SK-N-SH (cell line): ENCODE measurements at regions not wholly inside any gene's neighbourhood (a gene's known extent, or its start where the extent isn't known, plus 50 kb on each side); places are given as distances from the start of the nearest gene placed in this dataset.

Experiments used
- CTCF ChIA-PET: fragments of 300-600, 350-600 bp; formaldehyde crosslinking; extraction: SDS; loops from one replicate; lab custom pipeline; 2021; lab: Yijun Ruan, JAX
- POLR2A ChIA-PET: fragments of 350-600 bp; sonication (Branson Sonifier 250); formaldehyde crosslinking; extraction: SDS; loops from one replicate; lab custom pipeline; 2020; ENCODE audit warnings: antibody characterized with exemption, inconsistent platforms; lab: Yijun Ruan, JAX
- DNase-seq: peaks from one replicate; pipeline ENCODE4 v3.0.0; 2012
- H2AFZ ChIP-seq: fragments of 200-600 bp; sonication (generic); 2 replicates; pipeline ENCODE4 v1.8.1; 2016; ENCODE audit warnings: antibody characterized with exemption, mild to moderate bottlenecking, low read depth
- H3F3A ChIP-seq: fragments of 200-600 bp; sonication (generic); replicated peaks from 2 replicates; pipeline ENCODE3; 2016; ENCODE audit warnings: antibody characterized with exemption, mild to moderate bottlenecking; ENCODE audit not compliant: insufficient read depth
- H3K27ac ChIP-seq, 2 experiments: fragments of 200-500 bp in 1 of 2; fragments of 200-600 bp in 1 of 2; sonication (Bioruptor generic) in 1 of 2; sonication (generic), shearing (Covaris generic) in 1 of 2; 2 replicates each; pipeline versions ENCODE4 v1.5.1 to v1.6.1; 2014 to 2016; ENCODE audit warnings: low read depth in 2 of 2, inconsistent platforms in 1 of 2, low read length in 1 of 2, mild to moderate bottlenecking in 1 of 2, mixed read lengths in 1 of 2
- H3K27me3 ChIP-seq: fragments of 200-600 bp; sonication (generic), shearing (Covaris generic); 2 replicates; pipeline ENCODE4 v1.6.1; 2016; ENCODE audit warnings: mixed run types; ENCODE audit not compliant: insufficient read depth
- H3K36me3 ChIP-seq, 2 experiments: fragments of 200-500 bp in 1 of 2; fragments of 200-600 bp in 1 of 2; sonication (Bioruptor generic) in 1 of 2; sonication (generic) in 1 of 2; replicated peaks in 1 of 2; 2 replicates each; pipeline versions ENCODE3 to v1.5.1; 2014 to 2016; ENCODE audit warnings: low read length in 1 of 2, mild to moderate bottlenecking in 1 of 2; ENCODE audit not compliant: insufficient read depth in 2 of 2, control insufficient read depth in 1 of 2
- H3K4me1 ChIP-seq, 2 experiments: fragments of 200-500 bp in 1 of 2; fragments of 200-600 bp in 1 of 2; sonication (Bioruptor generic) in 1 of 2; sonication (generic), shearing (Covaris generic) in 1 of 2; 2 replicates each; pipeline versions ENCODE4 v1.5.1 to v1.6.1; 2014 to 2016; ENCODE audit warnings: low read depth in 1 of 2, low read length in 1 of 2, mixed run types in 1 of 2; ENCODE audit not compliant: insufficient read depth in 2 of 2, control insufficient read depth in 1 of 2
- H3K4me2 ChIP-seq: fragments of 200-600 bp; sonication (generic), shearing (Covaris generic); 2 replicates; pipeline ENCODE4 v1.6.1; 2017; ENCODE audit warnings: mixed run types
- H3K4me3 ChIP-seq, 2 experiments: fragments of 200-500 bp in 1 of 2; fragments of 200-600 bp in 1 of 2; sonication (Bioruptor generic) in 1 of 2; sonication (generic), shearing (Covaris generic) in 1 of 2; 2 replicates each; pipeline versions ENCODE4 v1.5.1 to v1.8.1; 2014 to 2016; ENCODE audit warnings: low read depth in 2 of 2, inconsistent platforms in 1 of 2, low read length in 1 of 2, mild to moderate bottlenecking in 1 of 2, mixed read lengths in 1 of 2, moderate library complexity in 1 of 2
- H3K79me2 ChIP-seq: fragments of 200-600 bp; sonication (generic); 2 replicates; pipeline ENCODE4 v1.8.1; 2017; ENCODE audit warnings: mild to moderate bottlenecking; ENCODE audit not compliant: insufficient read depth
- H3K9ac ChIP-seq: fragments of 200-600 bp; sonication (generic); 2 replicates; pipeline ENCODE4 v1.6.1; 2017; ENCODE audit warnings: mixed run types
- H3K9me2 ChIP-seq: fragments of 200-600 bp; sonication (generic); 2 replicates; pipeline ENCODE4 v1.6.1; 2017; ENCODE audit warnings: mixed run types
- H3K9me3 ChIP-seq: fragments of 200-600 bp; sonication (generic); 2 replicates; pipeline ENCODE4 v1.6.1; 2017; ENCODE audit warnings: mixed run types, mild to moderate bottlenecking, moderate library complexity
- H4K20me1 ChIP-seq: fragments of 200-600 bp; sonication (generic); 2 replicates; pipeline ENCODE4 v1.6.1; 2017; ENCODE audit warnings: mild to moderate bottlenecking, mixed run types; ENCODE audit not compliant: insufficient read depth
- EZH2phosphoT487 ChIP-seq: fragments of 200-600 bp; sonication (generic); IDR thresholded peaks from 2 replicates; pipeline ENCODE4 v1.6.1; 2017; ENCODE audit warnings: low read depth, mixed run types, mild to moderate bottlenecking, antibody characterized with exemption, moderate library complexity, borderline replicate concordance
- FOXJ3 ChIP-seq: sonication (generic); formaldehyde crosslinking; IDR thresholded peaks from 2 replicates; pipeline ENCODE4 v1.5.1; 2020; ENCODE audit warnings: mild to moderate bottlenecking, missing genetic modification reagents
- FOXM1 ChIP-seq: IDR thresholded peaks from 2 replicates; pipeline ENCODE4 v1.4.0; 2012; ENCODE audit warnings: low read depth, mild to moderate bottlenecking
- GABPA ChIP-seq: IDR thresholded peaks from 2 replicates; pipeline ENCODE4 v1.4.0; 2012; ENCODE audit warnings: low read depth, mild to moderate bottlenecking
- JUND ChIP-seq: IDR thresholded peaks from 2 replicates; pipeline ENCODE4 v1.4.0; 2012
- RAD21 ChIP-seq: IDR thresholded peaks from 2 replicates; pipeline ENCODE4 v1.6.1; 2012; ENCODE audit warnings: mild to moderate bottlenecking, low read length
- REST ChIP-seq: IDR thresholded peaks from 2 replicates; pipeline ENCODE4 v1.6.1; 2012; ENCODE audit warnings: mild to moderate bottlenecking, low read depth, low read length, moderate library complexity
- RFX5 ChIP-seq: IDR thresholded peaks from 2 replicates; pipeline ENCODE4 v1.6.1; 2012; ENCODE audit warnings: mild to moderate bottlenecking, improper control_type of control experiment, low read length
- RXRA ChIP-seq: IDR thresholded peaks from 2 replicates; pipeline ENCODE4 v1.4.0; 2012; ENCODE audit warnings: low read depth, mild to moderate bottlenecking, borderline replicate concordance
- SIN3A ChIP-seq: IDR thresholded peaks from 2 replicates; pipeline ENCODE4 v1.6.1; 2012; ENCODE audit warnings: low read depth, mild to moderate bottlenecking, low read length, moderate library complexity, borderline replicate concordance
- SMC3 ChIP-seq: IDR thresholded peaks from 2 replicates; pipeline ENCODE4 v1.6.1; 2012; ENCODE audit warnings: low read depth, low read length, improper control_type of control experiment
- TAF1 ChIP-seq: IDR thresholded peaks from 2 replicates; pipeline ENCODE4 v1.6.1; 2012; ENCODE audit warnings: low read depth, mild to moderate bottlenecking, low read length, moderate library complexity, borderline replicate concordance
- TCF12 ChIP-seq: IDR thresholded peaks from 2 replicates; pipeline ENCODE4 v1.4.0; 2012
- USF1 ChIP-seq: IDR thresholded peaks from 2 replicates; pipeline ENCODE4 v1.4.0; 2012; ENCODE audit warnings: low read depth, borderline replicate concordance
- ZBTB33 ChIP-seq: IDR thresholded peaks from 2 replicates; pipeline ENCODE4 v1.4.0; 2012; ENCODE audit warnings: low read depth, borderline replicate concordance
- WGBS: methylation state at CpG from one replicate; pipeline ENCODE4 v1.1.6; 2017; ENCODE audit warnings: low lambda C conversion rate; 5-methylcytosine and 5-hydroxymethylcytosine counted together
- TF ChIP-seq, protein P1 (sequence below): IDR thresholded peaks from 2 replicates; pipeline ENCODE4; 2012
- TF ChIP-seq, protein P2 (sequence below): fragments of 200-600 bp; sonication (generic); IDR thresholded peaks from 2 replicates; pipeline ENCODE4 v1.6.1; 2017; ENCODE audit warnings: antibody characterized with exemption, mild to moderate bottlenecking, moderate library complexity
- TF ChIP-seq, protein P3 (sequence below): fragments of 150-350 bp; IDR thresholded peaks from 2 replicates; pipeline ENCODE4 v1.6.1; 2017; ENCODE audit warnings: antibody characterized with exemption, low read length, low read depth, borderline replicate concordance

DNA sequence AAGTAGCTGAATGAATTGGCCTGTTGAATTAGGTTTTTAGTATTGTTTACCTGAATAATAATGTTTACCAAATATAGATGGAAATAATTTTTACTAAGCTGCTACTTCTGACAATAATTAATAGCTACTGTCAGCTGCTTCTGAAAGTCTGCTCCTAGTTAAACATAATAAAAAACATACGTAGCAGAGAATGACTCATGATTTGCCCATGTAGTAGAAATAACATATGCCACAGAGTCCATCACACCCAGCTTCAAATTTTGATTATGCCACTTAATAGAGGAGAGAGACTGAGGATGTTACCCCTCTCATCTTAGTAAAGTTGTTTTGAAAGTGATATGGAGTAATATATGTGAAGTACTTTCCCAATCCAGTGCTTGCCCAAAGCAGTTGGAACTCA is 57.6 kb upstream of the MDFIC start:
- Histone ChIP-seq H3K4me2 (no peak overlapping the region), H3K27ac (no peak overlapping the region), H3K9me3 (no peaks in the 10 kb centered on the region), H3K36me3 (no peaks in the 10 kb centered on the region), H3K9me2 (no peaks in the 10 kb centered on the region), H2AFZ (no peak overlapping the region), H3K4me3 (no peak overlapping the region)
- DNase-seq = no peak
- POLR2A ChIA-PET = no interaction called here
- WGBS = 2% methylated on average over 1 of the region's 1 CpG
- peak; percentile 79 for TF ChIP-seq TCF12
- peak; percentile 16; the same call in 1 of the 2 replicates for TF ChIP-seq JUND
- TF ChIP-seq RXRA = no peak
- TF ChIP-seq, protein P1, sequence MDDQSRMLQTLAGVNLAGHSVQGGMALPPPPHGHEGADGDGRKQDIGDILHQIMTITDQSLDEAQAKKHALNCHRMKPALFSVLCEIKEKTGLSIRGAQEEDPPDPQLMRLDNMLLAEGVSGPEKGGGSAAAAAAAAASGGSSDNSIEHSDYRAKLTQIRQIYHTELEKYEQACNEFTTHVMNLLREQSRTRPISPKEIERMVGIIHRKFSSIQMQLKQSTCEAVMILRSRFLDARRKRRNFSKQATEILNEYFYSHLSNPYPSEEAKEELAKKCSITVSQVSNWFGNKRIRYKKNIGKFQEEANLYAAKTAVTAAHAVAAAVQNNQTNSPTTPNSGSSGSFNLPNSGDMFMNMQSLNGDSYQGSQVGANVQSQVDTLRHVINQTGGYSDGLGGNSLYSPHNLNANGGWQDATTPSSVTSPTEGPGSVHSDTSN = no peak
- TF ChIP-seq, all 33 proteins: peak for 2
- Histone ChIP-seq H3K79me2 (no peaks in the 10 kb centered on the region), H3K4me1 (no peaks in the 10 kb centered on the region), H3K27me3 (no peaks in the 10 kb centered on the region), H3K9ac (no peak overlapping the region), H3F3A (no peaks in the 10 kb centered on the region), H4K20me1 (no peaks in the 10 kb centered on the region)
- CTCF ChIA-PET = interaction anchor here (1.0 kb wide), 1 partner anchor 10 kb away, joined by 3 read pairs; no protein-coding TSS in a partner anchor

DNA sequence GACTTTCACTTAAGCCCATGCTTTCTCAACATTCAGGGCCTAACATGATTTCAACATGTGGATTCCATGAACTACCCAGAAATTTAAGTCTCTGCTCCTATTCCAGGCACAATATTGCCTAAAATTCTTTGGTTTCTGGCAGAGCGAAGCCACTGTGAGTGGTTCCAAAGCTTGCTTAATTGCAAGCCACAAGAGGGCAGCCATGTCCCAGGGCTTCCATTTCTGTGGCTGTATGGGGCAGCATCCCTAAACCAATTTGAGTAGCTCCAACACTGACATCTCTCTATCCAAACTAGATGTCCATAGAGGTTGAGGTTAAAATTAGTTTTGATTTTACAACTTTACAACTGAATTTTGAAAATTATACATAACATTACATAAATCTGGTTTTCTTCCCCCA is 56.3 kb upstream of the MDFIC start:
- H4K20me1 ChIP-seq = no peaks in the 10 kb centered on the region
- no peak overlapping the region for H3K9ac ChIP-seq
- H3K79me2 ChIP-seq = no peaks in the 10 kb centered on the region
- WGBS = 18% methylated on average over 1 of the region's 1 CpG
- no peaks in the 10 kb centered on the region for H3K9me2 ChIP-seq
- no peaks in the 10 kb centered on the region for H3K36me3 ChIP-seq
- ChIA-PET POLR2A (no interaction called here), CTCF (interaction anchor here (0.9 to 1.0 kb wide), 2 partner anchors 17 to 1053 kb away, joined by 3 read pairs; no protein-coding TSS in a partner anchor)
- H3K9me3 ChIP-seq = no peaks in the 10 kb centered on the region
- H3K4me1 ChIP-seq = no peaks in the 10 kb centered on the region
- no peak overlapping the region for H3K27ac ChIP-seq
- no peak for TF ChIP-seq SIN3A
- no peak for TF ChIP-seq GABPA
- no peak for TF ChIP-seq ZBTB33
- TF ChIP-seq FOXJ3 (CRISPR knock-in tag) = no peak
- no peak for TF ChIP-seq REST
- TF ChIP-seq USF1 = no peak
- no peak for TF ChIP-seq RFX5
- TF ChIP-seq EZH2phosphoT487 = no peak
- no peak for TF ChIP-seq FOXM1
- TF ChIP-seq TAF1 = no peak
- TF ChIP-seq, protein P2, sequence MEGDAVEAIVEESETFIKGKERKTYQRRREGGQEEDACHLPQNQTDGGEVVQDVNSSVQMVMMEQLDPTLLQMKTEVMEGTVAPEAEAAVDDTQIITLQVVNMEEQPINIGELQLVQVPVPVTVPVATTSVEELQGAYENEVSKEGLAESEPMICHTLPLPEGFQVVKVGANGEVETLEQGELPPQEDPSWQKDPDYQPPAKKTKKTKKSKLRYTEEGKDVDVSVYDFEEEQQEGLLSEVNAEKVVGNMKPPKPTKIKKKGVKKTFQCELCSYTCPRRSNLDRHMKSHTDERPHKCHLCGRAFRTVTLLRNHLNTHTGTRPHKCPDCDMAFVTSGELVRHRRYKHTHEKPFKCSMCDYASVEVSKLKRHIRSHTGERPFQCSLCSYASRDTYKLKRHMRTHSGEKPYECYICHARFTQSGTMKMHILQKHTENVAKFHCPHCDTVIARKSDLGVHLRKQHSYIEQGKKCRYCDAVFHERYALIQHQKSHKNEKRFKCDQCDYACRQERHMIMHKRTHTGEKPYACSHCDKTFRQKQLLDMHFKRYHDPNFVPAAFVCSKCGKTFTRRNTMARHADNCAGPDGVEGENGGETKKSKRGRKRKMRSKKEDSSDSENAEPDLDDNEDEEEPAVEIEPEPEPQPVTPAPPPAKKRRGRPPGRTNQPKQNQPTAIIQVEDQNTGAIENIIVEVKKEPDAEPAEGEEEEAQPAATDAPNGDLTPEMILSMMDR = peak; percentile 79
- TF ChIP-seq RAD21 = peak; percentile 64
- TF ChIP-seq, protein P3, sequence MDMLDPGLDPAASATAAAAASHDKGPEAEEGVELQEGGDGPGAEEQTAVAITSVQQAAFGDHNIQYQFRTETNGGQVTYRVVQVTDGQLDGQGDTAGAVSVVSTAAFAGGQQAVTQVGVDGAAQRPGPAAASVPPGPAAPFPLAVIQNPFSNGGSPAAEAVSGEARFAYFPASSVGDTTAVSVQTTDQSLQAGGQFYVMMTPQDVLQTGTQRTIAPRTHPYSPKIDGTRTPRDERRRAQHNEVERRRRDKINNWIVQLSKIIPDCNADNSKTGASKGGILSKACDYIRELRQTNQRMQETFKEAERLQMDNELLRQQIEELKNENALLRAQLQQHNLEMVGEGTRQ = no peak
- TF ChIP-seq SMC3 = peak; percentile 66
- H3K4me2 ChIP-seq = no peak overlapping the region
- no peak overlapping the region for H3K4me3 ChIP-seq
- no peaks in the 10 kb centered on the region for H3K27me3 ChIP-seq
- H2AFZ ChIP-seq = no peak overlapping the region
- no peak for DNase-seq
- H3F3A ChIP-seq = no peaks in the 10 kb centered on the region
